NCI-H2227 treated with DMSO at 0.1 percent for 48 hours (cell line): ENCODE measurements at regions not wholly inside any gene's neighbourhood (a gene's known extent, or its start where the extent isn't known, plus 50 kb on each side); places are given as distances from the start of the nearest gene placed in this dataset.
"Not testable (repeated sequence)": the region's sequence is repeated elsewhere in the genome, so short reads cannot be mapped to it uniquely, and the experiment has no call there.

Experiments
- DNase-seq: peaks from one replicate; lab custom pipeline; 2025; lab: John Stamatoyannopoulos, UW

DNA sequence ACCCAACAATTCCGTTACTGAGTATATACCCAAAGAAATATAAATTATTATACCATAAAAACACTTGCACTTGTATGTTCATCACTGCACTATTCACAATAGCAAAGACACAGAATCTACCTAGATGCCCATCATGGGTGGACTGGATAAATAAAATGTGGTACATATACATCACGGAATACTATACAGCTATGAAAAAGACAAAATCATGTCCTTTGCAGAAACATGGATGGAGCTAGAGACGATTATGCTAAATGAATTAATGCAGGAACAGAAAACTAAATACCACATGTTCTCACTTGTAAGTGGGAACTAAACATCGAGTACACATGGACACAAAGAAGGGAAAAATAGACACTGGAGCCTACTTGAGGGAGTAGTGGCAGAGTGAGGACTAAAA lies 185.3 kb downstream of the PYDC2 start:
- no peak for DNase-seq

DNA sequence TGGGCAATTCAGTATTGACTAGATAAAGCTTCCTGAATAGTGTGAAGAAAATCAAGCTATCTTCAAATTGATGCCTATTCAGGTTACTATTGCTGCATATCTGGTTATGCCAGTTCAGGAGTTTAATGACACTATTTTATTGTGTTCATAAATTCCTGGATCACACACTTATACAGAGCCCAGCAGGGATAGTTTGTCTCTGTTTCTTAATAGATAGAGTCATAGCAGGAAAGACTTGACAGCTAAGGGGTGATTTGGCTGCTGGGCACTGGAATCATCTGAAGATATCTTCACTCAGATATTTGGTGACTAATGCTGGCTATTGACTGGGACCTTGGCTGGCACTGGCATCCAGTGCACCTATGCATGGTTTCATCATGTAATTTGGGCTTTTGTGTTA lies 187.8 kb downstream of the PYDC2 start:
- DNase-seq = no peak

DNA sequence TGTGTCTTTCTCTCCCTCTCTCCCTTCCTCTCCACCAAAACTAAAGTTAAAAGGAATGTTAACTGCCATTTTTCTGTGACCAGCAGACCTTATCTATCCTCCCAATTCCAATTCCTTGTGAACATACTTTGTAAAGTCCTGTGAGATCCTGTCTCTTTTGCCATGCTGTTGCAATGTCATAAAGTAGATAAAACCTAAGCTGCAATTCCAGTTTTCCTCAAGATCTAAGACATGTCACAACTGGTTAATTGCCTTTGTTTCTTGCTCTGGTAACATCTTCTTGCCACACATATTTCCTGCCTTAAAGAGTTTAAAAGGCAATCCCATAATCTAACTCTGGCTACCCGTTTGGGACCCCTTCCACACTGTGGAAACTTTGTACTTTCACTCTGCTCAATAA lies 188.7 kb downstream of the PYDC2 start:
- DNase-seq = no peak

DNA sequence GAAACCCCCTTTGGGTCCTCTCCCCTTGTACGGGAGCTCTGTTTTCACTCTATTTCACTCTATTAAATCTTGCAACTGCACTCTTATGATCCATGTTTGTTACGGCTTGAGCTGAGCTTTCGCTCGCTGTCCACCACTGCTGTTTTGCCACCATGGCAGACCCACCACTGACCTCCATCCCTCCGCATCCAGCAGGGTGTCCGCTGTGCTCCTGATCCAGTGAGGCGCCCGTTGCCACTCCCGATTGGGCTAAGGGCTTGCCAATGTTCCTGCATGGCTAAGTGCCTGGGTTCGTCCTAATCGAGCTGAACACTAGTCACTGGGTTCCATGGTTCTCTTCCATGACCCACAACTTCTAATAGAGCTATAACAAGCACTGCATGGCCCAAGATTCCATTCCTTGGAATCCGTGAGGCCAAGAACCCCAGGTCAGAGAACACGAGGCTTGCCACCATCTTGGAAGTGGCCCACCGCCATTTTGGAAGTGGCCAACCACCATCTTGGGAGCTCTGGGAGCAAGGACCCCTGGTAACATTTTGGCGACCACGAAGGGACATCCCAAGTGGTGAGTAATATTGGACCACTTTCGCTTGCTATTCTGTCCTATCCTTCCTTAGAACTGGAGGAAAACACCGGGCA lies 197.9 kb downstream of the PYDC2 start:
- not testable (repeated sequence) for DNase-seq

DNA sequence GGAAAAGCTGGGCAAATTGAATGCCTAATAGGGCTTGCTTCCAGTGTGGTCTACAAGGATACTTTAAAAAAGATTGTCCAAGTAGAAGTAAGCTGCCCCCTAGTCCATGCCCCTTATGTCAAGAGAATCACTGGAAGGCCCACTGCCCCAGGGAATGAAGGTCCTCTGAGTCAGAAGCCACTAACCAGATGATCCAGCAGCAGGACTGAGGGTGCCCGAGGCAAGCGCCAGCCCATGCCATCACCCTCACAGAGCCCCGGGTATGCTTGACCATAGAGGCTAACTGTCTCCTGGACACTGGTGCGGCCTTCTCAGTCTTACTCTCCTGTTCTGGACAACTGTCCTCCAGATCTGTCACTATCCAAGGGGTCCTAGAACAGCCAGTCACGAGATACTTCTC lies 201.2 kb downstream of the PYDC2 start:
- DNase-seq = not testable (repeated sequence)

DNA sequence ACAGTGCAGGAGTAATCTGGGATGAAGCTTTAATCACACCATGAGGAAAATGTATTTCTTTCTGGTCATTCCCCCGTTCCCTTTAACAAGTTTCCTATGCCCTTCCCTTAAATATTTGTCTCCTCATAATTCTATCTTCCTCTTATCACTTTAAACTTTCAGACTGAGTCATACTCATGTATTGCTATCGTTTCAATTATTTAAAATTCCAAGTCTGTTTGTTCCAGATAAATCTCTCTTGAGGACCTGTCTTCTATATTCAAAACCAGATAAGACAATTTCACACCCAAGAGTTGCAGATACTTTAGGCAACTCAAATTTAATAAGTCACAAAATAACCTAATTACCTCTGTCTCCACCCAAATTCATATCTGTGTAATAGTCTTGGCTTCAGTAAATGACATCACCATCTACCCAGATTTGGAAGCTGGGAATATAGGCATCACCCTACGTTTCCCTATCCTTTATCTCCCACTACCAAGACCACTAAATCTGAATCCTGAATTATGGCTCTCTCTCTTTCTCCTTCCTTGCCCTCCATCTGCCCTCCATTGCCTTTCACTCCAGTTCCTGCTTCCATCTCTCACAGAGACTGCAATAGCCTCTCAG lies 220.1 kb downstream of the PYDC2 start:
- DNase-seq = no peak

DNA sequence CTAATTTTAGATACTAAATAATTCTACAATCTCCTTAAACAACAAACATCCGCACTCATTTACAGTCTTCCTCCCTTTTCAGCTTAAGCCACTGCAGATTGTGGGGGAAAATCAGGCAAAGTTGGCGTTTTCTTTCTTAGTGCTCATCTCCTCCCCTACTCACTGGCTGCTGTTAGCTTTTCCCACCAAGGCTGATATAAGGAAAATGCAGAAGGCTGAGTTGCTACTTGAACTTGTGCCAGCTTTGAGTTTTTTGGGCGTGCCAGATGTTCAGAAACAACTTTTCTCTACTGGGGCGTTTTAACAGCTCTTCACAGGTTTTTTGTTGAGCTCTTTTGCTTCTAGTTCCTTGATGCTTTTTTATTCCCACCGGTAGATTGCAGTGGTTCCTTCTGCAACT lies 222.0 kb downstream of the PYDC2 start:
- DNase-seq = no peak

DNA sequence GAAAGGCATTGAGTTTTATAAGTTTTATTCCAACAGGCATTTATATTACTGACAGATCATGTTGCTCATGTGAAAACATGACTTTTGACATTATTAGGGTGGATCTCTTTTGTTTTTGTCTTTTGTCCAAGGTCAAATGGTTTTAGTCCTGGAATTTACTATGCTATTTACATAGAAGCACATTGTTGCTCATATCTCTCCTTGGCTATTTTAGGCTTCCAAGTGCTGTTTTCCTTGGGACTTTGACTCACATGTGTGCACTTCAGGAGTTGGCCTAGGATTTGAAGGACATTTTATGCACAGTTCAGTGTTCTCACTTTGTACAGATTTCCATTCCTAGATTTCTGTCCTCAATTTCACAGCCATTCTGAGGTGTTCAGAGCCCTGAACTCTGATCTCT lies 225.7 kb downstream of the PYDC2 start:
- no peak for DNase-seq

DNA sequence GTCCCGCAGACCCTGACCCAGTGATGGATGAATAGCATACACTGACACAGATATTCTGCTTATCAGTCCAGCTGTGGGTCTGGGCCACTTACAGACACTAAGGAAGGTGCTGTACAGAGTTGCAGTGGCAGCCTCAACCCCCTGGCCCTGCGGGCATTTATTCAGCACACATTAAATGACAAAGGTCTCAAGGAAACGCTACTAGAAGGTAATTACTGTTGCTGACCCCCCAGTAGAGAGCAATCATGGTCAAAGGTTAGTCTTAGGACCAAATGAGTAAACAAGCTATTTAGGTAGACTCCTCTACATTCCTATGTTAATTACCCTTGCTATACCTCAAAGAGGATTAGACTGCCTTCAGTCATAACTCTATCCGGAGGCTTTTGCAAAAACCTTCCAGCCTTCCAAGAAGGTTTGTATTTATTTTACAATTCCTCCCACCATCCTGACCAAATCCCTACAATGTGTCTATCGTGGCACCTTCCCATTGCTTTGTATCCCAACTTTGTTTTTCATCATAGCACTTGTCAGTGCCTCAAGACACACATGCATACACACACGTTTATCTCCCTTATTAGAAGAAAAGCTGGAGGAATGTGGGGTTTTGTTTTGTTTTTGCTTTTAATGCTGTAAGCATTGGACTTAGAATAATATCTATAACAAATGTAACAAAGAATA lies 227.9 kb downstream of the PYDC2 start:
- DNase-seq = no peak

DNA sequence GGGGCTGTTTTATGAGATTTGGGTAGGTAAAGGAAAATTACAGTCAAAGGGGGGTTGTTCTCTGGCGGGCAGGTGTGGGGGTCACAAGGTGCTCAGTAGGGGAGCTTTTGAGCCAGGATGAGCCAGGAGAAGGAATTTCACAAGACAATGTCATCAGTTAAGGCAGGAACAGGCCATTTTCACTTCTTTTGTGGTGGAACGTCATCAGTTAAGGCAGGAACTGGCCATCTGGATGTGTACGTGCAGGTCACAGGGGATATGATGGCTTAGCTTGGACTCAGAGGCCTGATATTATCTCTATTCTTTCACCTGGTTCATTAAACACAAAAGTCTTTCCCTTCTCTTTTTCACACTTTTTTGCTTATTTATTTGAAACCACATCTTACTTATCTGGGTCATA lies 230.2 kb downstream of the PYDC2 start:
- DNase-seq = not testable (repeated sequence)

DNA sequence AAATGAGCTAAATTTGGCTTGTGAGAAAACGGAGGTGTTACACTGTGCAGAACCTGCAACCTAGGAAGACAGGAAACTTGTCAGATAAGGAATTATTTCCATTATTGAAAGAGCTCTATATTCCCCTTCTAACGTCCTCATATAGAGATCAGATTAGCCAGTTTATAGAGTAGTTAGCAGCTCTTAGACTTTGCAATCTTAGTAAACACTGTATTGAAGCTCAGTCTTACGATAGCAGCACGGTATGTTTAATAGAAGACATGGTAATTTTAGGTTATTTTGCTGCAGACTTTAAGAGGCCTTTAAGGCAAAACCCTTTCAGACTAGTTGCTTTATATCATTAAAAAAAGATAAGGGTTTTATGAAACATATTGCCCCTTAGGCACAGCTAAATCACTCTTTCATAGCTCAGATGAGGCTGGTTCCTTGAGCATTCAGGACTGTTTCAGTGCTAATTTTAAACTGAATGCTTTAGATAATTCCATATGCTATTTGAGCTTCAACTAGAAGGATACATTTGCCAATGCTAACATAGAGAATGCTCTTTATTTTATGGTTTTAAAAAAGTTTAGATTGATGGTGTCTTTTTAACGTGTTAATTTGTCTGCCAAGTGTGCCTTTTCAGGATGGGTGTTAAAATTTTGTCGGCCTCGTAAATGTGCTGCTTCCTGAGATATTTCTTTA lies 234.3 kb downstream of the PYDC2 start:
- no peak for DNase-seq

DNA sequence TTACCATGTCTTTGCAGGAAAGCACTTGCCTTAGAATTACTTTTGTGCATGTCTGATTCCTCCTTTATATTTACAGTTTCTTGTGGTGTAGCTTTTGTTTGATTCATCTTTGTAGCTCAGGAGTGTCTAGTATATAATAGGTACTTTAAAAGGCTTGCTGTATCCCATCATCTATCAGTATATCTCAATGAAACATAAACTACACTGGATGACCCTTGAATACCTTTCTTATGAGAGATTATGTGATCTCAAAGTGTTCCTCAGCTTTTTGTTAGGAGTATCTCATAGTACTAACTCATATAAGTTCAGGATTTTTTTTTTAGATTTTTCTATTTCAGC lies 234.8 kb downstream of the PYDC2 start:
- DNase-seq = no peak

DNA sequence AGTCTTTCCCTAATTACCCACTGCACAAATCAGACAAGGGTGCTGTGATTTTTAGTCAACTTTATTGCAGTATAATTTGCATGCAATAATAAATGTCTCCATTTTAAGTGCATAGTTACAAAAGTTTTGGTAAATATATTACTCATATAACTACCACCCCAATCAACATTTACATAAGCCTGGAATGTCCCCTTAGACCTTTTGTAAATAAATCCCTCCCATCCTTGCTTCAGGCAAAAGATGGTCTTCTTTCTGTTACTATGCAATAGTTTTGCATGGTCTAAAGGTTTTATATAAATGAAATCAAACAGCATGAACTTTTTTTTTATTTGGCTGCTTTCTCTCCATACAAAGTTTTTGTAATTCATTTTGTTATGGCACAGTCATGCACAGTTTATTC lies 235.4 kb downstream of the PYDC2 start:
- no peak for DNase-seq

DNA sequence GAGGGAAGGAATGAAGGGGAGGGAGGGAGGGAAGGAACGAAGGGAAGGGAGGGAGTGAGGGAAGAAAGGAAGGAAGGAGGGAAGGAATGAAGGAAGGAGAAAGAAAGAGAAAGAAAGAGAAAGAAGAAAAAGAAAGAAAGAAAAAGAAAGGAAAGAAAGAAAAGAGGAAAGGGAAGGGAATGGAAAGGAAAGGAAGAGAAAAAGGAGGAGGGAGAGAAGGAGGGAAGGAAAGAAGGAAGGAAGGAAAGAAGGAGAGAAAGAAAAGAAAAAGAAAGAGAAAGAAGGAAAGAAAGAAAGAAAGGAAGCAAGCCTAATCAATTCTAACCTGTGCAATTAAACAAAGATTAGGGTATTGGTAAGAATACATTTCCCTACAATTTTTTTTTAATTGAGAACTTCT lies 238.6 kb downstream of the PYDC2 start:
- DNase-seq = no peak

DNA sequence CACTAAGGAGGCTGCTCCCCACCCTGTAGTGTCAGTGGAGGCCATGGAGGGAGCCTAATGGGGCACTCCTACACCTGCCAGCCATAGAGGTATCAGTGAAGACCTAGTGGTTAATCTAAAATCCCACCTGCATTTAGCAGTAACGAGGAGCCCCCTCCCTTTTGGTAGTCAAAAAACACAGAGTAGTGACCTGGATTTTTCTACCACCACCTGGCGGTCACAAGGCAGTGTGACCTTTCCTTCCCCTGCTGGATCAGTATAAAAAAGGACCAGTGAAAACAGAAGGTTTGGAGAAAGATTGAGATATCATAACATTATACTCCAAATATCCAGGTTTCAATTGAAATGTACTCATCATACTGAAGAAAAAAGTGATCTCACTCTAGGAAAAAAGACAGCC lies 241.2 kb downstream of the PYDC2 start:
- DNase-seq = no peak

DNA sequence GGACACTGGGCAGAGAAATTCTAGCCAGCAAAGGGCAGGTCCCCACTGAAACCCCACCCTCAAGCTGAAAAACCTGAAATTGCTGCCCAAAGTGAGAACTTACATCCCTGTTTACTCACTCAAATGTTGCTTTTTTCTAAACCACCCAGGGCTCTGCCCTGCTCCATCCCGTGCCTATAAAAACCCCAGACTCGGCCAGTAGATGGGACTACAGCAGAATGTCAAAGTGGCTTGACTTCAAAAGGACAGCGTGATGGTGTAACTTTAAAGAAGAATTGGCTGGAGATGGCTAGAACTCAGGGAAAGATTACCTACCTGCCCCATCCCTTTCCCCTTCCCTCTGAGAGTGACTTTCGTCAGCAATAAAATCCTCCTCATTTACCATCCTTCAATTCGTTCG lies 246.9 kb downstream of the PYDC2 start:
- DNase-seq = no peak

DNA sequence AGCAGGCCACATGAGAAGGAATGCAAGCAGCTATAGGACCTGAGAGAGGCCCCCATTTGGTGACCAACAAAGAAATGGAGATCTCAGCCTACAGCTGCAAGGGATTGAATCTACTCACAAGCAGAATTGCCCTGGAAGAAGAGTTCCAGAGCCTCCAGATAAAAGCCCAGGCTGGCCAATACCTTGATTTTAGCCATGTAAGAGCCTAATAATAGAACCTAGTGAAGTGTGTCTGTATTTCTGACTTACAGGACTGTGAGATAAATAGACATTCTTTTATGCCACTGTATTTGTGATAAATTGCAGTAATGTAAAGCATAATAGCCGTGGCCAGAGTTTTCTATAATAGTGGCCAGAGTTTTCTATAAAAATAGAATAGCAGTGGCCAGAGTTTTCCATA lies 254.6 kb downstream of the PYDC2 start:
- no peak for DNase-seq

DNA sequence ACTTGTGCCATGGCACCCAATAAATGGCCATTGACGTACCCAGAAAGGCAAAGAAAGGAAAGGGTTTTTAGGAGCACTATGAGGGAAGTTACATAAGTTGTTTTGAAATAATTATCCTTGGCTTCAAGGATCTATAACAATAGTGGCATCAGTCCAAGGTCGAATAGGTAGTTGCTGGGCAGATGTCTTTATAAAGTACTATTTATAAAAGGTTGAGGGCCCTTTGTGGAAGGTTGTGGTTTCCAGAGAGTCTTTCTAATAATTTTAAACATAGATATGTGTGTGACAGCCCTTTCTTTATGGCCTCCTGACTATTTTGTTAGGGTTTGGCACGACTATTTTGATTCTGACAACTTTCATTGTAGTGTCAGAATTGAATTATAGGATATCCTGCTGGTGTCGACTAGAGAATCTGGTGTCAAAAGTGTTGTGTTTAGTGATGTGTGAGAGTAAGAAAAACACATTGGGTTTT lies 260.5 kb downstream of the PYDC2 start:
- no peak for DNase-seq

DNA sequence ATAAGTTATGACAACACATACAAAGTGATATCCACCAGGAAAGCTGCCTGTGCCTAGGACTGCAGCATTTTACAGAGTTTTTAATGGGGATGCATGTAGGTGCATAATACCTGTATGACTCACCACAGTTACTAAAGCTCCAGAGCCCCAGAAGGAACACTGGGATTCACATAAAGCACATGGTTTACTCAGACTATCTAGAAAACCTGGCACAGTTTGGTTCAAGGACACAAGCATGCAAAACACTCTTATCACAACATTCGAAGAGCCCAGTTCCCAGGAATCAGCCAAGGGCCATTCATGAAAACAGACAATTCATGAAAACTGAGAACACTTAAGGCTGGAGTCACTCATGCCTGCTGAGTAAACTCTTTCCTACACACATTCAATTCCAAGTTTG lies 261.0 kb downstream of the PYDC2 start:
- DNase-seq = no peak

DNA sequence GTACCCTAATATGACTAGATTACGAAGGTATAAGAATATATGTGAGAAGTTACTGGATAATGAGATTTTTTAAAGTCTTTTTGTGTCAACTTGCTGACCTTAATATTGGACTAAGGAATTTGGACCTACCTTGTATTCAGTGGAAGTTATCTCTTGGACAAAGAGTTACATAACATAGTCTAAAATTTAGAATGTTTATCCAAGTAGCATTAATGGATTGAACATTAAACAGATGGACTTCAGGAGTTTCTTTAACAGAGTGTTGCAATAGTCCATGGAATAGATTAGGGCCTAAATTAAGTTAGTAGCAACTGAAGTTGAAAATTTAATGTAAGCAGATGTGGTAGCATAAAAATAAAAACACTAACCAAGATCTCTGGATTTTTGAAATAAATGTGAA lies 266.4 kb downstream of the PYDC2 start:
- no peak for DNase-seq

DNA sequence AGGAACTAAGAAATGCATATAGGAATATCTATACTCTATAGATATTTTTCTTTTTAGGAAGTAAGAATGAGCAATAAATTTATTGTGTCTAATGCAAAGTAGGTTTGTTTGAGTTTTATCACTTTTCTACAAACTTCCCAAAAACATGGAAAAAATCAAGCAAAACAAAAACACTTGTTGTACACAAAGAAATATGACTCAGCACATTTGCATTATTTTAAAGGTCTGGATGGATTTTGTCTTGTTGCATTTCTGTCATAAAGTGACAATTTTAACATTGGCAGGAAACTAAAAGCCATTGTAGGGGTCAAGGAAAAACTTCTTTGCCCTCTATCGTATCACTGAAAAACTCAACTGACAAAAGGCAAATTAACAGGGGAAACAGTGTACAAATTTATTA lies 267.2 kb downstream of the PYDC2 start:
- DNase-seq = no peak

DNA sequence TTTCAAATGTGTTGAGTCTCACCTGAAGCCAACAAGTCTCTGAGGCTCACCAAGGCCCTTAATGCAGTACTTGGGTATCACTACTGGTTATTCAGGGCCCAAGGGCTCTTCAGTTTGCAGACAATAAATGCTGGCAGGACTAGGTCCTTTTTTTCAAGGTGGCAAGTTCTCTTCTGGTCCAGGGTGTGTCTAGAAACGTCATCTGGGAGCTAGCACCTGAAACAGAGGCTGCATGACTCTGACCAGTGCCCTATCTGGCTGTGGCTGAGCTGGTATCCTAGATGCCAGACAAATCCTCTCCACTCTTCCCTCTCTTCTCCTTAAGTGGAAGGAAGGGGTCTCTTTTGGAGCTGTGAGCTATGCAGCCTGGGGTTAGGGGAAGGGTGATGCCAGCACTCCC lies 276.8 kb downstream of the PYDC2 start:
- DNase-seq = no peak

DNA sequence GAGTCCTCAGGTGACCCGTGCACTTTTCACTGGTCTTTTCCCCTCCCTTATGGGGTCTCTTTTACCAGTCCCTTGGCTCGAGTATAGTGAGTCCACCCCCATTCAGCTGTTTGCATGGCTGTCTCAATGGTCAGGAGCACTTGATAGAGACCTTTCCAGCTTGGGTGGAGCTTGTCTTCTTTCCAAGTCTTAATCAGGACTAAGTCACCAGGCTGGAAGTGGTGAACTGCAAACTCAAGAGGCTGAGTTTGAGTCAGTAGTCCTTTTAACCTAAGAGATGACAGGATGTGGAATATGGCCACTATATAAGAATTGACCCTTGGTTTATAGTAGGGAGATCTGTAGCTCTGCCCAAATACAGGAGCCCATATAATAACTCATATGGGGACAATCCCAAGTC lies 279.7 kb downstream of the PYDC2 start:
- no peak for DNase-seq
